Ishikawa (cell line): ENCODE measurements at regions not wholly inside any gene's neighbourhood (a gene's known extent, or its start where the extent isn't known, plus 50 kb on each side); places are given as distances from the start of the nearest gene placed in this dataset.

Experiments
- MAX ChIP-seq: IDR thresholded peaks from 2 replicates; pipeline ENCODE4 v1.6.1; 2012
- NFIC ChIP-seq: IDR thresholded peaks from 2 replicates; pipeline ENCODE4 v1.6.1; 2012
- REST ChIP-seq: IDR thresholded peaks from 2 replicates; pipeline ENCODE4 v1.6.1; 2012; ENCODE audit warnings: low read depth, mild to moderate bottlenecking
- TAF1 ChIP-seq: IDR thresholded peaks from 2 replicates; pipeline ENCODE4 v1.6.1; 2012; ENCODE audit warnings: low read depth, mild to moderate bottlenecking
- ZBTB7A ChIP-seq: IDR thresholded peaks from 2 replicates; pipeline ENCODE4 v1.6.1; 2012; ENCODE audit warnings: low read depth

GRCh38 chrX:13474164-13474516, 95.3 kb upstream of the EGFL6 start:
- no peak for TF ChIP-seq TAF1
- TF ChIP-seq REST: no peak
- TF ChIP-seq ZBTB7A: no peak
- TF ChIP-seq MAX: no peak
- TF ChIP-seq NFIC: no peak
